Stimulated activated naive CD4-positive, alpha-beta T cell treated with Interleukin-2 at 50 U/mL for 16 hours (primary cell): ENCODE measurements at regions not wholly inside any gene's neighbourhood (a gene's known extent, or its start where the extent isn't known, plus 50 kb on each side); places are given as distances from the start of the nearest gene placed in this dataset.

Source experiments
- DNase-seq: peaks from one replicate; lab custom pipeline; 2025; lab: John Stamatoyannopoulos, UW

DNA sequence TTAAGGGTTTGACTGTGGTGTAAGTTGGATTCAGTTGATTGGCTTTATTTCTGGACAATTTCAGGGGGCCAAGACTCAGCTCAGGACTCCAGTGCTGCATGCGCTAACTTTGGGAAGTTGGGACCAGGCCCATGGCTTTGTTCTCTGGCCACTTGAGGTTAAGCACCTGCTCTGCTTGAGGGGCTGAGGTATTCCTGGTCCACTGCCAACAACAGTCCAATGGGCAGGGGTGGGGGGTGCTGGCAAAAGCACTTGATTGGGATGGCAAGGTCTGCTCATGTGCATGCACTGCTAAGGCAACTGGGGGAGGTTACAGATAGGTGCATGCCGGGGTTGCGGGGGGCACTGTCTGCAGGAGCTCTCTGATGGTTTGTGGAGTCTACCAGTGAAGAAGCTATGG, 52.6 kb upstream of the ASB17 start:
- no peak for DNase-seq

DNA sequence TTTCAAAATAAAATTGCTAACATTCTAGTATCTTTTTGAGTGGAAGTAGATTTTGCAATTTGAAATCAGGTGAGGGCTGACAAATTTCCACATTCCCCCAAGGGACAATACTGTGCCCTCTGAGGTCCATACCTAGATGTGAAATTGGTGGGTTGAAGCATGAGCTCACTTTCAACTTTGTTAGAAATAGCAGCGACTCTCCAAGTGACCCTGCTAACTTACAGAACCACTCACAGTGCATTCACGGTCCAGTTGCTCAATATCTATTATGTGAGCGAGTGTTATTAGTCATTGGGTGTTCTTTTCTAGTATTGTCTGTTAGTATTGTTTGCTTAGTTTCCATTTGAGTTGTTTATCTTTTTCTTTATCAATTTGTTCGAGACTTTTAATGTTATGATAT, 53.6 kb upstream of the ASB17 start:
- no peak for DNase-seq

DNA sequence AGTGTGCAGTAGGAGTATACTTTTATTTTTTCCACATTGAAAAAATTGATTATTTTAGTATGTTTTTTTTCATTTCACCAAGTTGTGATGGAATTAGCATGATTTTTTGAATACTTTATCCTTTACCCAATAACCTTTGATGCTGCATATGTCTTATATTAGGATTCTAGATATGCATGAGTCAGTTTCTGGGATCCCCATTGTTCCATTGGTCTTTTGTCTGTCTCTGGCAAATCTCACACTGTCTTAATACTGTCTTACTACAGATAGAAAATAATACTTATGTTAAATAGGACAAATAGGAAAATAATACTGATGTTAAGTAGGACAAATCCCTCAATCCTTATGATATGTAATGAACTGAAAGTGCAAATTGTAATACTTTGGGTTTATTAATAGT, 54.3 kb upstream of the ASB17 start:
- no peak for DNase-seq

- DNase-seq: no peak
These were observed 56.9 kb upstream of the ASB17 start for GRCh38 chr1:75989121-75989520.

DNA sequence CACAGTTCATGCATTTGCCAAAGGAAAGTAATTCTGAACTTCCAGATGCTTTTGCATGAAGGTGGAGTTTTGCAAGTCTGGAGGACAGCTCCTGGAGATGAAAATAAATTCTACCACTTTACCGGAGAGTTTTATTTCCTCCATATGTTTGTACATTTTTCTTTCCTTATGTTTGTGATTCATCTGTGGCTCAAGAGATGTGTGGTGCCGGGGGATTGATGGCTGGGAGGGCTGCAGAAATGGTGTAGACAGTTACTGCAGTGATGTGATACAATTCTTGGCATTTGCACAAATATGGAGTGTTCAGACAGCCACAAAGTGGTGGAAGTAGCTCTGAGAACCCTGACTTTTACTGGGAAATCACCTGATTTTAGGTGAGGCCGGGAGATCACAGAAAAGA, 58.5 kb upstream of the ASB17 start:
- DNase-seq: no peak

DNA sequence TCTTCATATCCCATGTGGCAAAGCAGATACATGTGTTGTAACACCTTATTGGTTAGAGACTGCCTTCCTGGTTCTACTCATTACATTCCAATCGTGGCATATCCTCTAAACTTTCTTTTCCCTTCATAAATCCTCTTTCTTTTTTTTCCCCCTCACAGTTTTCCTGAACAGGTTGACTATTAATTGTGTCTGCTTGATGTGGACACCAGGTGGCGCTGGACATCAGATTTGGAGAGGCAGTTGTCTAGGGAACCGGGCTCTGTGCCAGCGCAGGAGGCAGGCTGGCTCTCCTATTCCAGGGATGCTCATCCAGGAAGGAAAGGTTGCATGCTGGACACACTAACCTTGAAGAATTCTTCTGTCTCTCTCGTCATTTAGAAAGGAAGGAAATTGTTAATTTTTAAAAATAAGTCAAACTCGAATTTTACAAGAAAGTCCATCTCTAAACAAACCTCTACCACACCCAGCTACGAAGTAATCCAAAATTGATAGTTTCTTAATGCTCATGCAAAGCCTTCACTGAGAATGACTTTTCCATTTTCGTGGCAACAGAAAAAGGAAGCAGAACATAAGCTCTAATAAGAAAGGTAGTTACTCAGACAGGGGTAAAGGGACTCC, 59.4 kb upstream of the ASB17 start:
- peak; percentile 40 for DNase-seq

DNA sequence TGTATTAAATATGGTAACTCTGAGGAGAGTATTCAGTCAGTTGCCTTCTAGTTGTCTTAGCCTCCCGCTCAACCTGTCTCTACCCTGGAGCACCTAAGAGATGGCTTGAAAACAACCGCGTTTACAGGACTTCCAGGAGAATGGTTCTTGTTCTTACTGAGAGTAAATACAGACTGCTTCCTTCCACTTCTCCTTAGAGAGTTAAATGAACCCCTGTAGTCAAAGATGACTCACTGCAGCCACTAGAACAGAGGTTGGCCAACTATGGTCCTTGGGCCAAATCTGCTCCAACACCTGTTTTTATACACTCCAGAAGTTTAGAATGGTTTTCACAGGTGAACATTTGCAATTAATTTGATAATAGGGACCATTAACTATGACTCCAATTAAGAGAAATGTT, 60.1 kb upstream of the ASB17 start:
- no peak for DNase-seq

DNA sequence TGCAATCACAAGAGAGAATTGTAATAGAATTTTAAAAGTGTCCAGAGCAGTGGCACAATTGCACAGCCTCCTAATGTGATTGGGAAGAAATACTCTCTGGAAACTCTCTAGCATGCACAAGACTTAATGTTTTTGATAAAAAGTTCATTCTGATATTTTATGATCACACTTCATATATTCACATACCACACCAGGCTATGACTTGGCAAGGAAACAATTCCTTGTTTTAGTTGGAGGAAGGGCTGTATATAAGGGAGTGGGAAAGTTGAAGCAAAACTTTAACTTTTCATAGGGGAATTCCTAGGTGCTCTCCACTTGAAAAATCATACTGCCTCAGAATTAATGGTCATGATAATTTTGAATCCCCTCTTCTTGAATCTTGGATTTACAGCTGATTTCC, 61.5 kb upstream of the ASB17 start:
- no peak for DNase-seq

GRCh38 chr1:75996196-75996595, 64.0 kb upstream of the ASB17 start:
- DNase-seq: no peak

DNA sequence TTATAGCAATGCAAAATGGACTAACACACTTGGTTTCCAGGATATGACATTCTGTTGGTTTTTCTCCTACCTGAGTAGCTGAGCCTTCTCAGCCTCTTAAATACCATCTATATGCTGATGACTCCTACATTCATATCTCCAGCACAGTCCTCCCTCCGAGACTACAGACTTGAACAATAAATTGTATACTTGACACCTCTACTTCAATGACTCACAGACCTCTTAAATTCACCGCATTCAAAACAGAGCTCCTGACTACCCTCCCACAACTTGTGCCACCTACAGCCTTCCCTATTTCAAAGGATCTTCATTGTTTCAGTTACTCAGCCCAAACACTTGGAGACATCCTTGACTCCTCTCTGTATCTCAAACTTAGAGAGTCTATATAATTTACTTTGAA, 66.8 kb upstream of the ASB17 start:
- DNase-seq: no peak

DNA sequence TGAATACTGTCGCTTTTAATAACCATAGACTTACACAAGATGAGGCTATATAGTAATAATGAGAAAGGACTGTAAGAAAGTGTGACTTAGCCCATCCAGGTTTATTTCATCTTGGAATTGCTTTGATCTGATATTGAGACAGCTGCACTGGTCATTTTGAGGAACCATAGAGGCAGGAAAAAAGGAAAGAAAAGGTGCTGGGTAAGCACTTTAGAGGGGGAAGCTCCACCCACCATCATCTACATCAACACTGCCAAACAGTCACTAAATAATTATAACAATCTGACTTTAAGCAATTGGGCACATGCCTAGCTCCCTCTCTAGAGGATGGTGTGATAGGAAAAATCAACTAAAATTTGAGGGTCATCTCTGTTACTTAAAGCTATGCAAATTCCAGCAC, 70.6 kb upstream of the ST6GALNAC3 start:
- DNase-seq: no peak

GRCh38 chr1:76005765-76006164, 68.8 kb upstream of the ST6GALNAC3 start:
- DNase-seq: no peak

GRCh38 chr1:76006234-76006633, 68.3 kb upstream of the ST6GALNAC3 start:
- no peak for DNase-seq

- no peak for DNase-seq
These were observed 63.7 kb upstream of the ST6GALNAC3 start for GRCh38 chr1:76010802-76011201.

DNA sequence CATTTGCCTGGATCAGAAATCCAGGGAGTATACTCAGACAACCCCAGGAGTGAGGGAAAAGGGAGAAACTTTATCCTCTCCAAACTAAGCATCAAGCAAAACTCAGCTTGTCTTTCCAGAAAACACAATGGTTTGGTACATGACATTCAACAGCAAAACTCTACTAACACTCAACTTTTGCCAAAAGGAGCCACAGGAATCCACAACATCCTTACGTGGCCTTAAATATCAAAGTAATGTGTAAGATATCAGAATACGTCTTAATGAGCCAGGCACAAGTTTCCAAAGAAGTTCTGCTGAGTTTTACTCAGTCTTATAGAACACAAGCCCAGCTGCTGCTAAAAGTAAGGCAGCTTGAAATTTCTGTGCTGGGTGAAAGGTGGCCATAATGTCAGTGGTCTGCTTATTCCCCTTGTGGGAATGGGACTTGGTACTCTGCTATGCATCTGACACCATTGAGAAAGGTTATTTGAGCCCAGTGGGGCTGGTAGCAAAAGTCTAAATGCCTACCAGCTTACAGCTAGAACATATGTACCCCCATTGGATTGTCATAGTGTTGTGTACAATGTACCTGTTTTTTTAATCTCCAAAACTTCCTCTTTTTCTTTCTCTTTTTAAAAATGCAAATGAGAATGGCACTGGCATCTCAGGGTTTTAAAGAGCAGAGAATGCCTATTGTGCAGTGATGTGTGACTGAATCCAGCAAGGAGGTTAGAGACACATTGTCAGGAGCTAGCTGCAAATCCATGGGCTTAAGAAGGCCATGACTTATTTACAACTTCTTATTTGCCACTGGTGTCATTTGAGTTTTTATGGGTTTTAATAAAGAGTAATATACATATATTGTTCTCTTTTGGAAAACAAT, 62.0 kb upstream of the ST6GALNAC3 start:
- DNase-seq: no peak

GRCh38 chr1:76013206-76013581, 61.4 kb upstream of the ST6GALNAC3 start:
- DNase-seq: no peak

GRCh38 chr1:76015478-76016103, 59.0 kb upstream of the ST6GALNAC3 start:
- no peak for DNase-seq

DNA sequence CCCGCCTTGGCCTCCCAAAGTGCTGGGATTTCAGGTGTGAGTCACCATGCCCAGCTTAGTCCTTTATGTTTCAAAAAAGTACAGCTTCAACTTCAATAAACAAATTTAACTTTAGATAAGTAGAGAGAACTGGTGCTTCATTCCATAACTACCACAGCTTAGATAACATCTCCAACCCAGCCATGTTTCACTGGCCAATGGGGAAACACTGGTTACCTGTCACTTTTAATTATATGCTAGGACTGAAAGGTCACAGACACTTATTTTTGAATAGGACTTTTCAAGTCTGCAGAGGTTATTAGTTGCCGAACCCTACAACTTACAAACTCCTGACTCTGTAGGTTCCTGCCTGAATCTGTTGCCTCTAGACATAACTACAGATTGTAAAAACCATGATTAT, 56.5 kb upstream of the ST6GALNAC3 start:
- DNase-seq: no peak

GRCh38 chr1:76021846-76022245, 52.7 kb upstream of the ST6GALNAC3 start:
- no peak for DNase-seq

- DNase-seq: no peak
These were observed 50.7 kb upstream of the ST6GALNAC3 start for GRCh38 chr1:76023669-76024435.
